Neural cell (in vitro differentiated cells): ENCODE measurements at regions not wholly inside any gene's neighbourhood (a gene's known extent, or its start where the extent isn't known, plus 50 kb on each side); places are given as distances from the start of the nearest gene placed in this dataset.

ENCODE experiments used
- H2AFZ ChIP-seq: fragments of 200-600, 300-800 bp; sonication (generic), shearing (Covaris generic); 2 replicates; pipeline ENCODE4 v1.6.0; 2014; ENCODE audit warnings: low read depth, mild to moderate bottlenecking, antibody characterized with exemption, low read length, moderate library complexity
- H3F3A ChIP-seq: fragments of 200-600 bp; shearing (Covaris generic); 2 replicates; pipeline ENCODE4 v1.6.1; 2016; ENCODE audit warnings: mild to moderate bottlenecking, moderate library complexity, mixed read lengths, antibody characterized with exemption, low read length; ENCODE audit not compliant: insufficient read depth, poor library complexity, severe bottlenecking
- H3K27ac ChIP-seq: fragments of 200-600, 300-800 bp; sonication (generic), shearing (Covaris generic); 2 replicates; pipeline ENCODE4 v1.5.1; 2014; ENCODE audit warnings: mild to moderate bottlenecking, low read length, moderate library complexity
- H3K27me3 ChIP-seq: fragments of 300-800, 200-600 bp; sonication (generic), shearing (Covaris generic); 2 replicates; pipeline ENCODE4 v1.6.0; 2014; ENCODE audit warnings: mild to moderate bottlenecking, low read depth, low read length, moderate library complexity; ENCODE audit not compliant: insufficient read depth
- H3K36me3 ChIP-seq: fragments of 300-800, 200-600 bp; sonication (generic), shearing (Covaris generic); 2 replicates; pipeline ENCODE4 v1.5.1; 2014; ENCODE audit warnings: mild to moderate bottlenecking, antibody characterized with exemption, low read length, moderate library complexity; ENCODE audit not compliant: insufficient read depth
- H3K4me2 ChIP-seq: fragments of 300-800, 200-600 bp; sonication (generic), shearing (Covaris generic); 2 replicates; pipeline ENCODE4 v1.6.0; 2014; ENCODE audit warnings: mild to moderate bottlenecking, low read length
- H3K4me3 ChIP-seq: fragments of 300-800, 200-600 bp; sonication (generic), shearing (Covaris generic); 2 replicates; pipeline ENCODE4 v1.5.1; 2014; ENCODE audit warnings: mild to moderate bottlenecking, low read length, moderate library complexity
- H3K79me2 ChIP-seq: fragments of 200-600 bp; shearing (Covaris generic); replicated peaks from 2 replicates; pipeline ENCODE4 v1.6.0; 2014; ENCODE audit warnings: mild to moderate bottlenecking, low read length, moderate library complexity; ENCODE audit not compliant: insufficient read depth
- H3K9ac ChIP-seq: fragments of 300-800, 200-600 bp; sonication (generic), shearing (Covaris generic); 2 replicates; pipeline ENCODE4 v1.6.1; 2016; ENCODE audit warnings: mild to moderate bottlenecking, low read length, mixed read lengths
- H3K9me2 ChIP-seq: fragments of 200-600 bp; shearing (Covaris generic); 2 replicates; pipeline ENCODE4 v1.6.1; 2016; ENCODE audit warnings: mild to moderate bottlenecking, low read length, mixed read lengths; ENCODE audit not compliant: insufficient read depth
- H3K9me3 ChIP-seq: fragments of 200-600, 300-800 bp; sonication (generic), shearing (Covaris generic); 2 replicates; pipeline ENCODE4 v1.6.1; 2016; ENCODE audit warnings: mild to moderate bottlenecking, mixed run types, low read length, moderate library complexity, mixed read lengths
- H4K20me1 ChIP-seq: fragments of 200-600 bp; shearing (Covaris generic); 2 replicates; pipeline ENCODE4 v1.6.1; 2016; ENCODE audit warnings: mild to moderate bottlenecking, mixed run types; ENCODE audit not compliant: insufficient read depth
- EP300 ChIP-seq: fragments of 450-650 bp; conservative IDR thresholded peaks from 2 replicates; pipeline ENCODE4 v1.6.1; 2014; ENCODE audit warnings: antibody characterized with exemption, mild to moderate bottlenecking, moderate library complexity; ENCODE audit not compliant: poor library complexity, severe bottlenecking
- EZH2 ChIP-seq: fragments of 200-600, 300-800 bp; shearing (Covaris generic), sonication (generic); IDR thresholded peaks from 2 replicates; pipeline ENCODE4 v1.6.1; 2014; ENCODE audit warnings: antibody characterized with exemption, low read length, borderline replicate concordance, mild to moderate bottlenecking; ENCODE audit not compliant: insufficient read depth, poor library complexity, severe bottlenecking
- MXI1 ChIP-seq: fragments of 450-650 bp; conservative IDR thresholded peaks from 2 replicates; pipeline ENCODE4 v1.6.1; 2014; ENCODE audit warnings: antibody characterized with exemption, mild to moderate bottlenecking; ENCODE audit not compliant: poor library complexity, severe bottlenecking
- POLR2AphosphoS5 ChIP-seq: IDR thresholded peaks from 2 replicates; pipeline ENCODE4 v1.6.1; 2012
- RAD21 ChIP-seq: fragments of 450-650 bp; conservative IDR thresholded peaks from 2 replicates; pipeline ENCODE4 v1.6.1; 2014; ENCODE audit warnings: antibody characterized with exemption, mild to moderate bottlenecking, moderate library complexity
- REST ChIP-seq: IDR thresholded peaks from 2 replicates; pipeline ENCODE4 v1.6.1; 2012; ENCODE audit warnings: borderline replicate concordance
- SMC3 ChIP-seq: fragments of 450-650 bp; conservative IDR thresholded peaks from 2 replicates; pipeline ENCODE4 v1.6.1; 2014; ENCODE audit warnings: antibody characterized with exemption, mild to moderate bottlenecking, moderate library complexity; ENCODE audit not compliant: poor library complexity
- TAF1 ChIP-seq: IDR thresholded peaks from 2 replicates; pipeline ENCODE4 v1.6.1; 2012; ENCODE audit warnings: low read depth
- TF ChIP-seq, protein P1 (sequence below): fragments of 450-650 bp; IDR thresholded peaks from 2 replicates; pipeline ENCODE4 v1.5.1; 2014; ENCODE audit warnings: antibody characterized with exemption, mild to moderate bottlenecking, moderate library complexity; ENCODE audit not compliant: poor library complexity, severe bottlenecking

DNA sequence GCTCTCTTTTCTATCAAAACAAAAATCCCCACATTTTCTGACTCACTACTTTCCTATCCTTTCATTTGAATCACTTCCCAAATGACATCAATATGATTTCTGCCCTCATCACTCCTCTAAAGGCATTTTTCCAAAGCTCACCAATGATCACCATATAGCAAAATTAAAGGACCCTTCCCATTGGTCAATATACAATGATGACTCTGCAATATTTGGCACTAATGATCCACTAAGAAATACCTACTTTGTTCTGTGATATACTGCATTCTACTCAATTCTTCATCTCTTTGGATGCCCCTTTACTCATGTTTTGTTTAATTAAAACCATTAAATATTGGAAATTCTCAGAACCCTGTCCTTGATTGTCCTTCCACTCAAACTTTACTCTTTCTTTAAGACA is 200.3 kb upstream of the PTCHD4 start:
- no peaks in the 10 kb centered on the region for H3K9me3 ChIP-seq
- H3K79me2 ChIP-seq: no peaks in the 10 kb centered on the region
- no peak overlapping the region for H3K4me2 ChIP-seq
- H3K9ac ChIP-seq: no peak overlapping the region
- no peaks in the 10 kb centered on the region for H4K20me1 ChIP-seq
- H3K4me3 ChIP-seq: no peak overlapping the region
- no peaks in the 10 kb centered on the region for H3K27me3 ChIP-seq
- no peak for TF ChIP-seq EP300
- H3K36me3 ChIP-seq: no peaks in the 10 kb centered on the region
- no peaks in the 10 kb centered on the region for H3K9me2 ChIP-seq
- H3K27ac ChIP-seq: no peak overlapping the region
- H2AFZ ChIP-seq: no peak overlapping the region
- H3F3A ChIP-seq: no peaks in the 10 kb centered on the region

- Histone ChIP-seq H3K4me2 (no peak overlapping the region), H3K9me3 (no peaks in the 10 kb centered on the region), H3K79me2 (no peaks in the 10 kb centered on the region), H4K20me1 (no peaks in the 10 kb centered on the region), H3K9me2 (no peaks in the 10 kb centered on the region), H3K36me3 (no peaks in the 10 kb centered on the region), H3K4me3 (no peak overlapping the region), H3F3A (no peaks in the 10 kb centered on the region), H3K27me3 (no peaks in the 10 kb centered on the region), H2AFZ (no peak overlapping the region), H3K9ac (no peak overlapping the region), H3K27ac (no peak overlapping the region)
- TF ChIP-seq, protein P1, sequence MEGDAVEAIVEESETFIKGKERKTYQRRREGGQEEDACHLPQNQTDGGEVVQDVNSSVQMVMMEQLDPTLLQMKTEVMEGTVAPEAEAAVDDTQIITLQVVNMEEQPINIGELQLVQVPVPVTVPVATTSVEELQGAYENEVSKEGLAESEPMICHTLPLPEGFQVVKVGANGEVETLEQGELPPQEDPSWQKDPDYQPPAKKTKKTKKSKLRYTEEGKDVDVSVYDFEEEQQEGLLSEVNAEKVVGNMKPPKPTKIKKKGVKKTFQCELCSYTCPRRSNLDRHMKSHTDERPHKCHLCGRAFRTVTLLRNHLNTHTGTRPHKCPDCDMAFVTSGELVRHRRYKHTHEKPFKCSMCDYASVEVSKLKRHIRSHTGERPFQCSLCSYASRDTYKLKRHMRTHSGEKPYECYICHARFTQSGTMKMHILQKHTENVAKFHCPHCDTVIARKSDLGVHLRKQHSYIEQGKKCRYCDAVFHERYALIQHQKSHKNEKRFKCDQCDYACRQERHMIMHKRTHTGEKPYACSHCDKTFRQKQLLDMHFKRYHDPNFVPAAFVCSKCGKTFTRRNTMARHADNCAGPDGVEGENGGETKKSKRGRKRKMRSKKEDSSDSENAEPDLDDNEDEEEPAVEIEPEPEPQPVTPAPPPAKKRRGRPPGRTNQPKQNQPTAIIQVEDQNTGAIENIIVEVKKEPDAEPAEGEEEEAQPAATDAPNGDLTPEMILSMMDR: no peak
- no peak for TF ChIP-seq RAD21
- no peak for TF ChIP-seq EZH2
- TF ChIP-seq POLR2AphosphoS5: no peak
- TF ChIP-seq REST: no peak
- TF ChIP-seq EP300: no peak
- TF ChIP-seq TAF1: no peak
- TF ChIP-seq MXI1: no peak
- TF ChIP-seq SMC3: no peak
Measured at GRCh38 chr6:48307573-48307972, 196.6 kb upstream of the PTCHD4 start.

DNA sequence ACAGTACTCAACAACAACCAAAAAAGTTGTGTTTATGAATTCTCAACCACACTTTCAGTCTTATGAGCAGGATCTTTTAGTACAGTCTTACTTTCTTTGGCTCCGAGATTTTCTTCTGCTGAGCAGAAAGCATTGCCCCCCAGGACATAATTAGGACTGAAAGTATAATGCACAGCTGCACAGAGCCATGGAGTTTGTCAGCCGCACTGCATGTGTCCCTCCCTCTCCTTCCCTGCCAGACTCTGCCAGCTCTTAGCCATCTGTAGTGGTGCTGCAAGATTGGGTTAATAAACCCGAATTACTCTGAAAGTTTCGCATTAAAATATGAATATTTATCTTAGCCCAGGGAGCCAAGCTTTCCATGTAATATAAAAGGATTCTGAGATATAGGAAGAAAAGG is 179.6 kb upstream of the PTCHD4 start:
- no peak overlapping the region for H3K27ac ChIP-seq
- H3K9ac ChIP-seq: no peak overlapping the region
- no peak overlapping the region for H3K4me3 ChIP-seq
- H3F3A ChIP-seq: no peaks in the 10 kb centered on the region
- H3K79me2 ChIP-seq: no peaks in the 10 kb centered on the region
- H2AFZ ChIP-seq: no peak overlapping the region
- no peak for TF ChIP-seq EP300
- TF ChIP-seq REST: no peak
- TF ChIP-seq EZH2: no peak
- TF ChIP-seq, protein P1: no peak
- TF ChIP-seq SMC3: no peak
- no peak for TF ChIP-seq MXI1
- TF ChIP-seq TAF1: no peak
- TF ChIP-seq POLR2AphosphoS5: no peak
- no peak for TF ChIP-seq RAD21
- no peaks in the 10 kb centered on the region for H3K9me2 ChIP-seq
- H3K36me3 ChIP-seq: no peaks in the 10 kb centered on the region
- no peaks in the 10 kb centered on the region for H3K27me3 ChIP-seq
- H4K20me1 ChIP-seq: no peaks in the 10 kb centered on the region
- H3K4me2 ChIP-seq: no peak overlapping the region
- no peaks in the 10 kb centered on the region for H3K9me3 ChIP-seq
